GM18505 (cell line): ENCODE measurements at regions not wholly inside any gene's neighbourhood (a gene's known extent, or its start where the extent isn't known, plus 50 kb on each side); places are given as distances from the start of the nearest gene placed in this dataset.

Source experiments
- ATAC-seq: cut with Tn5 transposase; IDR thresholded peaks from one replicate; pipeline ENCODE4 v1.9.1; 2021; ENCODE audit not compliant: unreplicated experiment
- POLR2A ChIP-seq: IDR thresholded peaks from 4 replicates; pipeline ENCODE4 v1.6.1; 2011; ENCODE audit warnings: borderline replicate concordance; ENCODE audit not compliant: insufficient read depth, insufficient read length; ENCODE audit errors: extremely low read depth

- TF ChIP-seq POLR2A, result no peak
- ATAC-seq, result no peak
These were observed 173.2 kb downstream of the VEGFA start for GRCh38 chr6:43943099-43943766.

- no peak for ATAC-seq
- TF ChIP-seq POLR2A, result no peak
These were observed 172.6 kb downstream of the VEGFA start for GRCh38 chr6:43942616-43943015.

GRCh38 chr6:43942011-43942442 is 172.0 kb downstream of the VEGFA start:
- ATAC-seq, result no peak
- no peak for TF ChIP-seq POLR2A

- ATAC-seq, result no peak
- no peak for TF ChIP-seq POLR2A
These were observed 171.2 kb downstream of the VEGFA start for GRCh38 chr6:43941174-43941573.

- no peak for TF ChIP-seq POLR2A
- ATAC-seq, result no peak
These were observed 170.5 kb downstream of the VEGFA start for GRCh38 chr6:43940393-43941087.

GRCh38 chr6:43940071-43940392 is 170.0 kb downstream of the VEGFA start:
- no peak for TF ChIP-seq POLR2A
- no peak for ATAC-seq

GRCh38 chr6:43939281-43940070 is 169.5 kb downstream of the VEGFA start:
- ATAC-seq, result no peak
- TF ChIP-seq POLR2A, result no peak

- TF ChIP-seq POLR2A, result no peak
- no peak for ATAC-seq
These were observed 168.4 kb downstream of the VEGFA start for GRCh38 chr6:43938178-43939105.

GRCh38 chr6:43937236-43938177 is 167.5 kb downstream of the VEGFA start:
- ATAC-seq, result no peak
- TF ChIP-seq POLR2A, result no peak

GRCh38 chr6:43936476-43936875 is 166.5 kb downstream of the VEGFA start:
- no peak for ATAC-seq
- TF ChIP-seq POLR2A, result no peak

GRCh38 chr6:43935921-43936439 is 166.0 kb downstream of the VEGFA start:
- TF ChIP-seq POLR2A, result no peak
- ATAC-seq, result no peak
